K562 (cell line): ENCODE measurements at regions not wholly inside any gene's neighbourhood (a gene's known extent, or its start where the extent isn't known, plus 50 kb on each side); places are given as distances from the start of the nearest gene placed in this dataset.

Experiments
- ARHGAP35 ChIP-seq: fragments of 450-650 bp; IDR thresholded peaks from 2 replicates; pipeline ENCODE4 v1.6.1; 2018; ENCODE audit not compliant: partially characterized antibody
- BRF1 ChIP-seq: IDR thresholded peaks from 3 replicates; pipeline ENCODE4 v1.6.1; 2011; ENCODE audit warnings: borderline replicate concordance, mild to moderate bottlenecking; ENCODE audit not compliant: insufficient read length; ENCODE audit errors: extremely low read depth
- CTCF ChIP-seq, 3 experiments: IDR thresholded peaks in 2 of 3; conservative IDR thresholded peaks in 1 of 3; 2 replicates each; pipeline ENCODE4 v1.5.1; 2011 to 2012; ENCODE audit warnings: low read length in 3 of 3, mild to moderate bottlenecking in 3 of 3, control low read depth in 2 of 3, improper control_type of control experiment in 1 of 3, inconsistent platforms in 1 of 3, low read depth in 1 of 3, mixed read lengths in 1 of 3, moderate library complexity in 1 of 3; ENCODE audit not compliant: insufficient read depth in 2 of 3
- ELK1 ChIP-seq: sonication (generic); formaldehyde crosslinking; IDR thresholded peaks from 2 replicates; pipeline ENCODE4 v1.8.1; 2022; ENCODE audit warnings: missing genetic modification reagents
- HDAC2 ChIP-seq: fragments of 450-650 bp; IDR thresholded peaks from 2 replicates; pipeline ENCODE4 v1.6.1; 2016; ENCODE audit warnings: mild to moderate bottlenecking
- MTA1 ChIP-seq: fragments of 450-650 bp; IDR thresholded peaks from 2 replicates; pipeline ENCODE4 v1.6.1; 2017; ENCODE audit warnings: borderline replicate concordance
- POLR2A ChIP-seq: fragments of 450-650 bp; conservative IDR thresholded peaks from 2 replicates; pipeline ENCODE4 v1.6.1; 2016
- POLR2AphosphoS5 ChIP-seq: IDR thresholded peaks from 2 replicates; pipeline ENCODE4 v1.6.1; 2011; ENCODE audit warnings: mild to moderate bottlenecking, low read depth, low read length, moderate library complexity; ENCODE audit not compliant: control insufficient read depth, insufficient read depth
- RNF2 ChIP-seq: sonication (generic); IDR thresholded peaks from 2 replicates; pipeline ENCODE4 v1.6.1; 2016
- TAF1 ChIP-seq: IDR thresholded peaks from 2 replicates; pipeline ENCODE4 v1.6.1; 2011; ENCODE audit warnings: mild to moderate bottlenecking, low read length, moderate library complexity; ENCODE audit not compliant: insufficient read depth, control insufficient read depth, severe bottlenecking; ENCODE audit errors: extremely low read depth
- ZNF282 ChIP-seq: sonication (generic); formaldehyde crosslinking; IDR thresholded peaks from 2 replicates; pipeline ENCODE4 v1.8.1; 2023; ENCODE audit warnings: missing genetic modification reagents

- TF ChIP-seq CTCF (IDR thresholded peaks at IDR 0.05 in 2 of 3, conservative IDR thresholded peaks at IDR 0.05 in 1 of 3; ENCODE audit: insufficient read depth in 2 of 3, low read depth in 1 of 3, low read length in 3 of 3) (no peak), RNF2 (no peak), ELK1 (CRISPR knock-in tag) (no peak), HDAC2 (no peak), BRF1 (no peak), MTA1 (no peak), ZNF282 (CRISPR knock-in tag) (no peak), TAF1 (no peak), POLR2A (no peak), POLR2AphosphoS5 (no peak), ARHGAP35 (no peak)
These were observed 186.9 kb upstream of the OBI1 start for GRCh38 chr13:78845656-78846365.
